MM.1S (cell line): ENCODE measurements at regions not wholly inside any gene's neighbourhood (a gene's known extent, or its start where the extent isn't known, plus 50 kb on each side); places are given as distances from the start of the nearest gene placed in this dataset.

ENCODE experiments used
- DNase-seq: peaks from one replicate; pipeline ENCODE4 v3.0.0-alpha.2; 2015
- H2AFZ ChIP-seq: fragments of 300-600 bp; sonication (generic); 2 replicates; pipeline ENCODE4 v1.6.0; 2016; ENCODE audit warnings: antibody characterized with exemption, low read length
- H3F3A ChIP-seq: fragments of 300-600 bp; sonication (generic); 2 replicates; pipeline ENCODE4 v1.6.1; 2016; ENCODE audit warnings: mild to moderate bottlenecking, antibody characterized with exemption, low read length, moderate library complexity, mixed read lengths; ENCODE audit not compliant: insufficient read depth
- H3K27ac ChIP-seq: fragments of 300-600 bp; sonication (generic); 2 replicates; pipeline ENCODE4 v1.5.1; 2016; ENCODE audit warnings: mild to moderate bottlenecking, low read length
- H3K27me3 ChIP-seq: fragments of 300-600 bp; sonication (generic); replicated peaks from 2 replicates; pipeline ENCODE4 v1.6.0; 2016; ENCODE audit warnings: low read length; ENCODE audit not compliant: insufficient read depth
- H3K36me3 ChIP-seq: fragments of 300-600 bp; sonication (generic); replicated peaks from 2 replicates; pipeline ENCODE4 v1.6.1; 2016; ENCODE audit warnings: mild to moderate bottlenecking, low read length, mixed read lengths; ENCODE audit not compliant: insufficient read depth
- H3K4me1 ChIP-seq: fragments of 300-600 bp; sonication (generic); 2 replicates; pipeline ENCODE4 v1.6.1; 2016; ENCODE audit warnings: low read length, mixed read lengths
- H3K4me2 ChIP-seq: fragments of 300-600 bp; sonication (generic); 2 replicates; pipeline ENCODE4 v1.6.0; 2016; ENCODE audit warnings: low read depth, low read length
- H3K4me3 ChIP-seq: fragments of 300-600 bp; sonication (generic); 2 replicates; pipeline ENCODE4 v1.5.1; 2016; ENCODE audit warnings: low read length, mixed read lengths
- H3K79me2 ChIP-seq: fragments of 300-600 bp; sonication (generic); 2 replicates; pipeline ENCODE4 v1.6.1; 2016; ENCODE audit warnings: mixed run types, low read length, mixed read lengths
- H3K9ac ChIP-seq: fragments of 300-600 bp; sonication (generic); 2 replicates; pipeline ENCODE4 v1.6.1; 2016; ENCODE audit warnings: low read length, mixed read lengths
- H3K9me2 ChIP-seq: fragments of 300-600 bp; sonication (generic); replicated peaks from 2 replicates; pipeline ENCODE4 v1.6.1; 2016; ENCODE audit warnings: mild to moderate bottlenecking, low read length, mixed read lengths; ENCODE audit not compliant: insufficient read depth
- H3K9me3 ChIP-seq: fragments of 300-600 bp; sonication (generic); replicated peaks from 2 replicates; pipeline ENCODE4 v1.6.1; 2016; ENCODE audit warnings: mild to moderate bottlenecking, low read length, mixed read lengths; ENCODE audit not compliant: insufficient read depth
- H4K20me1 ChIP-seq: fragments of 300-600 bp; sonication (generic); 2 replicates; pipeline ENCODE4 v1.6.1; 2016; ENCODE audit warnings: mild to moderate bottlenecking, low read length, moderate library complexity, mixed read lengths; ENCODE audit not compliant: insufficient read depth
- CTCF ChIP-seq: fragments of 300-600 bp; sonication (generic); IDR thresholded peaks from 2 replicates; pipeline ENCODE4 v1.5.1; 2016; ENCODE audit warnings: antibody characterized with exemption, low read length, mixed read lengths
- EZH2 ChIP-seq: fragments of 300-600 bp; sonication (generic); optimal IDR thresholded peaks from 2 replicates; pipeline ENCODE3; 2017; ENCODE audit warnings: low read depth, mild to moderate bottlenecking, antibody characterized with exemption, low read length, mixed read lengths
- EZH2phosphoT487 ChIP-seq: fragments of 300-600 bp; sonication (generic); IDR thresholded peaks from 2 replicates; pipeline ENCODE4 v1.6.1; 2018; ENCODE audit warnings: antibody characterized with exemption, low read length

- Histone ChIP-seq H3K9me2 (no peaks in the 10 kb centered on the region), H4K20me1 (no peaks in the 10 kb centered on the region)
Measured at GRCh38 chr12:43252585-43252984, 299.4 kb downstream of the ADAMTS20 start.

DNA sequence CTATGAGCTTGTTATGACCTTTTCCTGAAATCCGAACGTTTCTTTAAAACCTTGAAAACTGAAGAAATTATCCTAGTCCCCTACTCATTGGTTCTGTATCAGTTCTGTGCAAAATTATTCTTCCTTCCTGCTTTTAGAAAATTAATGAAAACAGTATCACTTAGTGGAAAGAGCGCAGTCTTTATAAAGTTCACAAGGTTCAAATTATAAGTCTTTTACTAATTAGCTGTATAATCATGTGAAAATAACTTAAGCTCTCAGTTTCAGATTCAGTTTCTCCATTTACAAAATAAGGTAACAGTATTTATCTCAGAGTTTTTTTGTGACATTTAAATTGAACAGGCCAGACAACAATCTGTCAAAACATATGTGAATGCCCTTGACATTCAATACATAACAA is 306.1 kb downstream of the ADAMTS20 start:
- no peaks in the 10 kb centered on the region for H4K20me1 ChIP-seq
- no peak overlapping the region for H3K4me2 ChIP-seq
- H3K9me2 ChIP-seq, result no peaks in the 10 kb centered on the region
- H3K27ac ChIP-seq, result no peak overlapping the region
- peak; percentile 7 for DNase-seq
- H3K4me3 ChIP-seq, result no peak overlapping the region
- H3K27me3 ChIP-seq, result no peaks in the 10 kb centered on the region
- TF ChIP-seq EZH2 (no peak), CTCF (no peak), EZH2phosphoT487 (no peak)
- H3K9me3 ChIP-seq, result no peaks in the 10 kb centered on the region
- H3F3A ChIP-seq, result no peaks in the 10 kb centered on the region
- H3K4me1 ChIP-seq, result no peaks in the 10 kb centered on the region
- no peaks in the 10 kb centered on the region for H3K36me3 ChIP-seq
- no peak overlapping the region for H2AFZ ChIP-seq
- no peak overlapping the region for H3K9ac ChIP-seq
- no peaks in the 10 kb centered on the region for H3K79me2 ChIP-seq

More at GRCh38 chr12:43252585-43252984, 299.4 kb downstream of the ADAMTS20 start:
- Histone ChIP-seq H3K27ac (no peak overlapping the region), H2AFZ (no peak overlapping the region), H3K36me3 (no peaks in the 10 kb centered on the region), H3K4me3 (no peak overlapping the region), H3K27me3 (no peaks in the 10 kb centered on the region), H3K79me2 (no peaks in the 10 kb centered on the region), H3K9me3 (no peaks in the 10 kb centered on the region), H3K4me1 (no peaks in the 10 kb centered on the region), H3K4me2 (no peak overlapping the region), H3K9ac (no peak overlapping the region), H3F3A (no peaks in the 10 kb centered on the region)
- no peak for TF ChIP-seq EZH2
- DNase-seq, result no peak

GRCh38 chr12:43241986-43242385 is 310.0 kb downstream of the ADAMTS20 start:
- no peaks in the 10 kb centered on the region for H4K20me1 ChIP-seq

More at GRCh38 chr12:43241986-43242385, 310.0 kb downstream of the ADAMTS20 start:
- Histone ChIP-seq H2AFZ (no peak overlapping the region), H3K9ac (no peak overlapping the region), H3K4me2 (no peak overlapping the region), H3K27ac (no peak overlapping the region), H3F3A (no peaks in the 10 kb centered on the region), H3K27me3 (no peaks in the 10 kb centered on the region), H3K4me1 (no peaks in the 10 kb centered on the region), H3K79me2 (no peaks in the 10 kb centered on the region), H3K36me3 (no peaks in the 10 kb centered on the region), H3K4me3 (no peak overlapping the region), H3K9me3 (no peaks in the 10 kb centered on the region), H3K9me2 (no peaks in the 10 kb centered on the region)
- no peak for DNase-seq
- TF ChIP-seq CTCF, result no peak
- no peak for TF ChIP-seq EZH2phosphoT487
- TF ChIP-seq EZH2, result no peak
